CD4-positive, CD25-positive, alpha-beta regulatory T cell (primary cell): ENCODE measurements at regions not wholly inside any gene's neighbourhood (a gene's known extent, or its start where the extent isn't known, plus 50 kb on each side); places are given as distances from the start of the nearest gene placed in this dataset.

Experiments
- ATAC-seq, 2 donors: fragments of 150-1000 bp; cut with Tn5 transposase; one replicate each; pipeline ENCODE4 v1.10.0; 2021; ENCODE audit warnings: low read depth in 2 of 2, moderate number of reproducible peaks in 2 of 2, moderate library complexity in 1 of 2
- DNase-seq, 3 donors: peaks; one replicate each; pipeline versions ENCODE4 v3.0.0 to v3.0.0-alpha.2; 2012 to 2022; ENCODE audit warnings: mixed read lengths in 1 of 3
- H3K27ac ChIP-seq: one replicate; pipeline ENCODE4 v1.7.0; 2013; ENCODE audit warnings: mild to moderate bottlenecking, low read length; ENCODE audit not compliant: insufficient read depth, poor library complexity, severe bottlenecking
- H3K27me3 ChIP-seq: one replicate; pipeline ENCODE4 v1.7.0; 2013; ENCODE audit warnings: low read length; ENCODE audit not compliant: control insufficient read depth, insufficient read depth
- H3K36me3 ChIP-seq: one replicate; pipeline ENCODE4 v1.7.0; 2013; ENCODE audit warnings: mild to moderate bottlenecking, low read length, moderate library complexity; ENCODE audit not compliant: control insufficient read depth, insufficient read depth
- H3K4me1 ChIP-seq: 2 replicates; pipeline ENCODE4 v1.7.0; 2013; ENCODE audit warnings: mild to moderate bottlenecking, low read length; ENCODE audit not compliant: insufficient read depth, control insufficient read depth, poor library complexity, severe bottlenecking
- H3K4me3 ChIP-seq: one replicate; pipeline ENCODE4 v1.7.0; 2013; ENCODE audit warnings: low read depth, mild to moderate bottlenecking, low read length, moderate library complexity
- H3K9me3 ChIP-seq, 2 experiments: 1 replicate in 1 of 2; 2 replicates in 1 of 2; pipeline ENCODE4 v1.7.0; 2013; ENCODE audit warnings: low read length in 2 of 2, mild to moderate bottlenecking in 1 of 2, moderate library complexity in 1 of 2; ENCODE audit not compliant: control insufficient read depth in 2 of 2
- H3K27ac Mint-ChIP-seq, 3 donors: one replicate each; pipeline ENCODE4 v1.8.0; 2020 to 2022; ENCODE audit warnings: mild to moderate bottlenecking in 3 of 3, mixed read lengths in 3 of 3, moderate library complexity in 2 of 3
- H3K27me3 Mint-ChIP-seq: one replicate; pipeline ENCODE4 v1.8.0; 2022; ENCODE audit warnings: mild to moderate bottlenecking, mixed read lengths
- H3K36me3 Mint-ChIP-seq: one replicate; pipeline ENCODE4 v1.8.0; 2020; ENCODE audit warnings: mixed read lengths
- H3K4me1 Mint-ChIP-seq, 4 donors: one replicate each; pipeline ENCODE4 v1.8.0; 2020 to 2022; ENCODE audit warnings: mixed read lengths in 4 of 4, mild to moderate bottlenecking in 1 of 4
- H3K4me3 Mint-ChIP-seq, 4 donors: one replicate each; pipeline ENCODE4 v1.8.0; 2020 to 2022; ENCODE audit warnings: mild to moderate bottlenecking in 4 of 4, mixed read lengths in 4 of 4, moderate library complexity in 3 of 4
- H3K9me3 Mint-ChIP-seq, 7 donors: one replicate each; pipeline ENCODE4 v1.8.0; 2020 to 2022; ENCODE audit warnings: mixed read lengths in 7 of 7, mild to moderate bottlenecking in 3 of 7, moderate library complexity in 2 of 7

GRCh38 chr17:13694934-13695333 is 93.2 kb upstream of the HS3ST3A1 start:
- H3K9me3 Mint-ChIP-seq: peaks cover 3 to 19% (median 8%) of the 10 kb centered on the region in 7 donors
- Histone ChIP-seq H3K4me3 (no peak overlapping the region), H3K9me3 (peaks cover 0 to 6% of the 10 kb centered on the region in 2 experiments), H3K27me3 (peaks cover 18% of the 10 kb centered on the region), H3K4me1 (no peaks in the 10 kb centered on the region), H3K36me3 (no peaks in the 10 kb centered on the region), H3K27ac (no peak overlapping the region)
- H3K27ac Mint-ChIP-seq: no peak overlapping the region
- H3K4me1 Mint-ChIP-seq: peaks cover 0 to 2% (median 0%) of the 10 kb centered on the region in 4 donors
- peaks cover 43% of the 10 kb centered on the region for H3K27me3 Mint-ChIP-seq
- H3K4me3 Mint-ChIP-seq: no peak overlapping the region
- no peak for ATAC-seq
- no peak for DNase-seq
- H3K36me3 Mint-ChIP-seq: no peaks in the 10 kb centered on the region

- Mint-ChIP-seq H3K9me3 (peaks cover 3 to 13% (median 8%) of the 10 kb centered on the region in 7 donors), H3K4me1 (peaks cover 0 to 2% (median 0%) of the 10 kb centered on the region in 4 donors), H3K36me3 (no peaks in the 10 kb centered on the region), H3K27ac (peak overlapping the region in 1 of 3 donors; percentile 0), H3K4me3 (no peak overlapping the region), H3K27me3 (peaks cover 35% of the 10 kb centered on the region)
- Histone ChIP-seq H3K4me3 (no peak overlapping the region), H3K27ac (no peak overlapping the region), H3K9me3 (peaks cover 0 to 3% of the 10 kb centered on the region in 2 experiments), H3K36me3 (no peaks in the 10 kb centered on the region), H3K4me1 (no peaks in the 10 kb centered on the region), H3K27me3 (peaks cover 9% of the 10 kb centered on the region)
- peak in 1 of 3 donors; percentile 13 for DNase-seq
- ATAC-seq: no peak
Measured at GRCh38 chr17:13698832-13699231, 97.1 kb upstream of the HS3ST3A1 start.

- Histone ChIP-seq H3K27me3 (peaks cover 9% of the 10 kb centered on the region), H3K36me3 (no peaks in the 10 kb centered on the region), H3K9me3 (peaks cover 0 to 3% of the 10 kb centered on the region in 2 experiments), H3K27ac (no peak overlapping the region), H3K4me1 (no peaks in the 10 kb centered on the region), H3K4me3 (no peak overlapping the region)
- Mint-ChIP-seq H3K27me3 (peaks cover 35% of the 10 kb centered on the region), H3K4me1 (peaks cover 0 to 2% (median under 1%) of the 10 kb centered on the region in 4 donors), H3K4me3 (no peak overlapping the region), H3K36me3 (no peaks in the 10 kb centered on the region), H3K27ac (no peak overlapping the region), H3K9me3 (peaks cover 3 to 15% (median 6%) of the 10 kb centered on the region in 7 donors)
- DNase-seq: no peak
- ATAC-seq: no peak
Measured at GRCh38 chr17:13699261-13699660, 97.5 kb upstream of the HS3ST3A1 start.

GRCh38 chr17:13702266-13702665 is 100.5 kb upstream of the HS3ST3A1 start:
- no peaks in the 10 kb centered on the region for H3K36me3 ChIP-seq
- H3K27me3 ChIP-seq: peaks cover 5% of the 10 kb centered on the region
- ATAC-seq (no peak), DNase-seq (no peak)
- no peak overlapping the region for H3K27ac ChIP-seq
- Mint-ChIP-seq H3K27me3 (peaks cover 43% of the 10 kb centered on the region), H3K36me3 (no peaks in the 10 kb centered on the region), H3K4me1 (peaks cover 0 to 2% (median under 1%) of the 10 kb centered on the region in 4 donors), H3K9me3 (peaks cover 0 to 10% (median 3%) of the 10 kb centered on the region in 7 donors), H3K27ac (peak overlapping the region in 1 of 3 donors; percentile 24), H3K4me3 (no peak overlapping the region)
- H3K4me3 ChIP-seq: no peak overlapping the region
- H3K4me1 ChIP-seq: no peaks in the 10 kb centered on the region
- no peaks in the 10 kb centered on the region for H3K9me3 ChIP-seq

GRCh38 chr17:13704333-13704732 is 102.6 kb upstream of the HS3ST3A1 start:
- no peak overlapping the region for H3K4me3 Mint-ChIP-seq
- no peaks in the 10 kb centered on the region for H3K4me1 ChIP-seq
- H3K27ac ChIP-seq: no peak overlapping the region
- no peak overlapping the region for H3K4me3 ChIP-seq
- H3K27ac Mint-ChIP-seq: no peak overlapping the region
- H3K36me3 ChIP-seq: no peaks in the 10 kb centered on the region
- peaks cover 30% of the 10 kb centered on the region for H3K27me3 Mint-ChIP-seq
- DNase-seq (no peak), ATAC-seq (no peak)
- no peaks in the 10 kb centered on the region for H3K9me3 ChIP-seq
- H3K27me3 ChIP-seq: peaks cover 3% of the 10 kb centered on the region
- peaks cover 0 to 4% (median 0%) of the 10 kb centered on the region in 7 donors for H3K9me3 Mint-ChIP-seq
- H3K36me3 Mint-ChIP-seq: no peaks in the 10 kb centered on the region
- H3K4me1 Mint-ChIP-seq: peaks cover 0 to 1% (median 0%) of the 10 kb centered on the region in 4 donors

- Histone ChIP-seq H3K27ac (no peak overlapping the region), H3K27me3 (peaks cover 6% of the 10 kb centered on the region), H3K4me3 (no peak overlapping the region), H3K4me1 (no peaks in the 10 kb centered on the region), H3K9me3 (no peaks in the 10 kb centered on the region), H3K36me3 (no peaks in the 10 kb centered on the region)
- no peaks in the 10 kb centered on the region for H3K36me3 Mint-ChIP-seq
- H3K9me3 Mint-ChIP-seq: peaks cover 0 to 4% (median 0%) of the 10 kb centered on the region in 7 donors
- H3K27ac Mint-ChIP-seq: no peak overlapping the region
- no peak overlapping the region for H3K4me3 Mint-ChIP-seq
- peaks cover 0 to 1% (median 0%) of the 10 kb centered on the region in 4 donors for H3K4me1 Mint-ChIP-seq
- ATAC-seq: no peak
- peaks cover 30% of the 10 kb centered on the region for H3K27me3 Mint-ChIP-seq
- DNase-seq: no peak
Measured at GRCh38 chr17:13705221-13705620, 103.5 kb upstream of the HS3ST3A1 start.

GRCh38 chr17:13721705-13722104 is 120.0 kb upstream of the HS3ST3A1 start:
- Histone ChIP-seq H3K27me3 (peaks cover 1% of the 10 kb centered on the region), H3K27ac (no peak overlapping the region), H3K9me3 (no peaks in the 10 kb centered on the region), H3K4me1 (no peaks in the 10 kb centered on the region), H3K4me3 (no peak overlapping the region), H3K36me3 (no peaks in the 10 kb centered on the region)
- peaks cover 21% of the 10 kb centered on the region for H3K27me3 Mint-ChIP-seq
- H3K27ac Mint-ChIP-seq: no peak overlapping the region
- H3K4me1 Mint-ChIP-seq: no peaks in the 10 kb centered on the region
- no peak overlapping the region for H3K4me3 Mint-ChIP-seq
- ATAC-seq: no peak
- H3K36me3 Mint-ChIP-seq: no peaks in the 10 kb centered on the region
- H3K9me3 Mint-ChIP-seq: peaks cover 0 to 2% (median 0%) of the 10 kb centered on the region in 7 donors
- DNase-seq: no peak

- H3K27ac ChIP-seq: no peak overlapping the region
- no peaks in the 10 kb centered on the region for H3K9me3 ChIP-seq
- no peak for ATAC-seq
- Mint-ChIP-seq H3K27me3 (peaks cover 23% of the 10 kb centered on the region), H3K27ac (no peak overlapping the region), H3K36me3 (no peaks in the 10 kb centered on the region), H3K4me3 (no peak overlapping the region), H3K4me1 (no peaks in the 10 kb centered on the region), H3K9me3 (peaks cover 0 to 3% (median 2%) of the 10 kb centered on the region in 7 donors)
- peaks cover 1% of the 10 kb centered on the region for H3K27me3 ChIP-seq
- DNase-seq: no peak
- no peaks in the 10 kb centered on the region for H3K4me1 ChIP-seq
- H3K4me3 ChIP-seq: no peak overlapping the region
- no peaks in the 10 kb centered on the region for H3K36me3 ChIP-seq
Measured at GRCh38 chr17:13725288-13725990, 123.7 kb upstream of the HS3ST3A1 start.
